Mucosa of descending colon (tissue), 3 donors: ENCODE measurements at regions not wholly inside any gene's neighbourhood (a gene's known extent, or its start where the extent isn't known, plus 50 kb on each side); places are given as distances from the start of the nearest gene placed in this dataset.

Experiments used
- ATAC-seq: fragments of 200-7000 bp; cut with Tn5 transposase; one replicate; pipeline ENCODE4 v1.9.1; 2020; ENCODE audit warnings: mild to moderate bottlenecking, moderate library complexity
- DNase-seq, 3 donors: peaks; one replicate each; pipeline ENCODE4 v3.0.0-alpha.2; 2020
- H3K36me3 ChIP-seq: fragments of 200-600 bp; one replicate; pipeline ENCODE4 v1.8.0; 2021; ENCODE audit warnings: low read depth, mild to moderate bottlenecking
- H3K4me1 ChIP-seq: fragments of 200-600 bp; one replicate; pipeline ENCODE4 v1.8.0; 2021; ENCODE audit warnings: low read depth, mild to moderate bottlenecking
- H3K4me3 ChIP-seq: fragments of 200-600 bp; one replicate; pipeline ENCODE4 v1.8.0; 2021; ENCODE audit warnings: mild to moderate bottlenecking
- H3K9me3 ChIP-seq: fragments of 200-600 bp; one replicate; pipeline ENCODE4 v1.8.0; 2021; ENCODE audit warnings: mild to moderate bottlenecking
- CTCF ChIP-seq: fragments of 200-600 bp; IDR thresholded peaks from one replicate; pipeline ENCODE4 v1.8.0; 2022; ENCODE audit warnings: antibody characterized with exemption, mild to moderate bottlenecking
- intact Hi-C, 2 donors: fragments of 100-400 bp; cut with DNase I in 1 of 2; cut with micrococcal nuclease in 1 of 2; formaldehyde crosslinking; loops; one replicate each; pipeline versions ENCODE4 v1.11.0 to v1.11.1; 2022; cut with DNase I, micrococcal nuclease
- donor health status: DM: no; HTN: no; CAD: no; lungs with moderate emphysema.
- donor health status: DM: no; HTN: no; CAD: no.
- donor health status: DM: no; HTN: yes; CAD: no.

DNA sequence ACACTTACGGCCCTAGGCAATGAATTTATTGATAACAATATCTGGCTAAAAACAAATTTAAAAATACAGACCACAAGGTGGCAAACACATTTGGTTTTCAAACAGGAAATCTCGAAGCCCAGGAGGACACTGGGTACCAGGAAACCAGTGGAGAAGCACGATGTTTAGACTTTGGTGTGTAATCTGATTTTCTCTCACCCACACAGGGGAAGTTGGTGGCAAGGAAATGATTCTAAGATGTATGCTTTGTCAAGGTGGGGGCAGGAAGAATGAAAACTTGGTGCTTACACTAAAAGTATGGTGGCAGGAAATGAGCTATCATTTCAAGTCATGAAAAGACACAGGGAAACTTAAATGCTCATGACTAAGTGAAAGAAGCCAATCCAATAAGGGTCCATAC is 113.2 kb upstream of the ANKRD1 start:
- Histone ChIP-seq H3K4me3 (no peak overlapping the region), H3K36me3 (no peaks in the 10 kb centered on the region), H3K4me1 (no peaks in the 10 kb centered on the region), H3K9me3 (no peaks in the 10 kb centered on the region)
- peak; percentile 35 for ATAC-seq
- peak in 1 of 3 donors; percentile 4 for DNase-seq
- no peak for TF ChIP-seq CTCF
- intact Hi-C loops = no loop called here

DNA sequence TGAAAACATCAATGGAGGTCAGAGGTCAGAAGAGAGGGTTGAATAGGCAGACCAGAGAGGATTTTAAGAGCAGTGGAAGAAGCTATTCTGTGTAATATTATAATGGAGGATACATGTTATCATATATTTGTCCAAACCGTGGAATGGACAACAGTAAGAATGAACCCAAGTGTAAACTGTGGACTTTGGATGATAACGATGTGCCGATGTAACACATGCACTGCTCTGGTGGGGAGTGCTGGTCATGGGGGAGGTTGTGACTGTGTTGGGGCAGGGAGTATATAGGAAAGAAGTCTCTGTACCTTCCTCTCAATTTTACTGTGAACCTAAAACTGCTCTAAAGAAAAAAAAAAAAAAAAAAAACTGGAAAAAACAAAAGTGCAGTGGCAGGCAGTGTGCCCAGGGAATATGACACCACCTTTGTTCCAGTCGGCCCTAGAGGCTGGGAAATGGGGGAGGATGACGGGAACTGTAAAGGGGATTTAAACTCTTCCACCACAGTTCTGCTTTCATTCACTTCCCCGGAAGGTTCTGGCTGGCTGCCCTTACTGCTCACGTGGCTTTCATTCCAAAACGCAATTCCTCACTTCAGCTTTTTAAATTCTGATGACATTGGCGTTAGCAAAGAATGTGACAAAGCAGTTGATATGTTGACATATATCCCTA is 113.7 kb upstream of the ANKRD1 start:
- Histone ChIP-seq H3K4me1 (no peaks in the 10 kb centered on the region), H3K9me3 (no peaks in the 10 kb centered on the region), H3K4me3 (no peak overlapping the region), H3K36me3 (no peaks in the 10 kb centered on the region)
- intact Hi-C loops = no loop called here
- no peak for TF ChIP-seq CTCF
- DNase-seq = peak; percentile 36 to 53 (median 53)
- ATAC-seq = no peak

DNA sequence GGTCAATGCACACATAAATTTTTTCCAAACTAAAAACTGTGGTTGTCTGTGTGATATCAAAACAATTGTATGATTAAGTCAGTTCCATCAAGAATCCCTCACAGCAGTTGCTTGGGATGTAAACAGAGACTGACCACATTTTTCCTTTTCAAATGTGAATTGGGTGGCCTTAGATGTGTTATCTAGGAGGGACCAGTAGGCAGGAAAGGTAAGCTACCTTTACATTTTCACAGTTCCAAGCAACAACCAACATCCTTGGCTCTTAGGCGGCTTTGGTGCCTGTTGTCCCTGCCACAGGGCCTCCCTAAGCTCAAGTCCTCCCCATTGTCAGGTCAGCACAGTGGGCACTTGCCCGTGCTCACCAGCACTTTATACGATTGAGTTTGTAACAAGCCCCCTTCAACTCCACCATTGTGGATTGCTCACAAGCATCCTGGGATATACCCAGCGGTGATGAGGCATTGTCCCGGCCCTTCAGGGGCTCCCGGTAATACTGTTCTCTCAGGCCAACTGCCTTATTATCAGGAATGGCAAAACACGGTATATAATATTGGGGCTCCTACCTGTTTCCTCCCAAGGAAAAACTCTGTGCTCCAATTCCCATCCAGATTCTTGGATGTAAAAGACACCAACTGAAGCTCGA is 114.9 kb upstream of the ANKRD1 start:
- no peaks in the 10 kb centered on the region for H3K36me3 ChIP-seq

GRCh38 chr10:91036807-91037411 is 116.0 kb upstream of the ANKRD1 start:
- no peaks in the 10 kb centered on the region for H3K9me3 ChIP-seq
- H3K36me3 ChIP-seq = no peaks in the 10 kb centered on the region
- ATAC-seq = no peak
- no peak for TF ChIP-seq CTCF
- H3K4me1 ChIP-seq = no peaks in the 10 kb centered on the region
- DNase-seq = no peak
- intact Hi-C loops = no loop called here
- no peak overlapping the region for H3K4me3 ChIP-seq

More for the DNA sequence above, 114.9 kb upstream of the ANKRD1 start:
- TF ChIP-seq CTCF = no peak
- intact Hi-C loops = no loop called here
- DNase-seq (no peak), ATAC-seq (no peak)
- H3K4me1 ChIP-seq = no peaks in the 10 kb centered on the region
- no peak overlapping the region for H3K4me3 ChIP-seq
- H3K9me3 ChIP-seq = no peaks in the 10 kb centered on the region

DNA sequence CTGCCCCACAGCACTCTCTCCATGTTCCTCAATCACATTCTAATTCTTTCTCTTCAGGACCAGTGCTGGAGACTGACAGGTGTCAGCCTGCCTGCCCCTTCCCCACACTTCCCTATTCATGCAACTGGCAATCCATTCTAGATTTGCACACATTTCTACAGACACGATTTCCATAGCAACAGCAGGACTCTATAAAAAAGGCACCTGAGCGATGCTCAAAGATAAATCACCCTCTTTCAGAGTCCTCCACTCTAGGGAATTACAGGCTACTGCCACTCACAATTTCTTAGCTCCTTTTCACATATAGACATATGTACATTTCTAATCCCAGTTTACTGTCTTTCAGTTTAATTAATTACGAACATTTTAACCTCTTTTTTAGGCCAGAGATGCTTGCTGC is 118.1 kb upstream of the ANKRD1 start:
- Histone ChIP-seq H3K9me3 (no peaks in the 10 kb centered on the region), H3K4me1 (no peaks in the 10 kb centered on the region), H3K4me3 (no peak overlapping the region), H3K36me3 (no peaks in the 10 kb centered on the region)
- DNase-seq (no peak), ATAC-seq (no peak)
- TF ChIP-seq CTCF = no peak
- intact Hi-C loops = no loop called here
